ENCODE measurements at regions not wholly inside any gene's neighbourhood (a gene's known extent, or its start where the extent isn't known, plus 50 kb on each side); places are given as distances from the start of the nearest gene placed in this dataset.

- intact Hi-C loops (cut with DNase I) = loop anchor here (5.0 to 10.0 kb wide), 3 partner anchors 363 to 1583 kb away; partner anchors contain the start of gene HLX (in 2 of the 2)
- Histone ChIP-seq H3K9me3 (ENCODE audit: control insufficient read depth, low read length) (no peaks in the 10 kb centered on the region), H3K4me3 (ENCODE audit: low read length in 2 of 2) (no peak overlapping the region), H3K4me1 (ENCODE audit: control insufficient read depth in 1 of 2, insufficient read depth in 2 of 2, low read length in 2 of 2) (no peaks in the 10 kb centered on the region), H3K36me3 (ENCODE audit: control insufficient read depth in 1 of 2, insufficient read depth in 2 of 2, low read length in 1 of 2) (no peaks in the 10 kb centered on the region), H3K27me3 (ENCODE audit: control insufficient read depth in 1 of 2, insufficient read depth in 2 of 2, low read length in 1 of 2) (no peaks in the 10 kb centered on the region), H3K27ac (ENCODE audit: low read depth in 1 of 2, low read length in 2 of 2) (no peak overlapping the region)
- ATAC-seq (ENCODE audit: low FRiP score) (no peak), DNase-seq (no peak)
- WGBS, 2 donors = 80% methylated on average over 1 of the region's 1 CpG
These were observed 90.4 kb downstream of the HHIPL2 start for GRCh38 chr1:222457513-222457912.

- WGBS, 2 donors = 90 to 98% methylated on average over 1 of the region's 1 CpG
- H3K27me3 ChIP-seq (ENCODE audit: control insufficient read depth in 1 of 2, insufficient read depth in 2 of 2, low read length in 1 of 2) = no peaks in the 10 kb centered on the region
- no peak for ATAC-seq (ENCODE audit: low FRiP score)
- H3K27ac ChIP-seq (ENCODE audit: low read depth in 1 of 2, low read length in 2 of 2) = no peak overlapping the region
- no peaks in the 10 kb centered on the region for H3K9me3 ChIP-seq (ENCODE audit: control insufficient read depth, low read length)
- intact Hi-C loops (cut with DNase I) = loop anchor here (5.0 to 10.0 kb wide), 3 partner anchors 362 to 1582 kb away; partner anchors contain the start of gene HLX (in 2 of the 2)
- no peak for DNase-seq
- no peaks in the 10 kb centered on the region for H3K36me3 ChIP-seq (ENCODE audit: control insufficient read depth in 1 of 2, insufficient read depth in 2 of 2, low read length in 1 of 2)
- H3K4me1 ChIP-seq (ENCODE audit: control insufficient read depth in 1 of 2, insufficient read depth in 2 of 2, low read length in 2 of 2) = no peaks in the 10 kb centered on the region
- H3K4me3 ChIP-seq (ENCODE audit: low read length in 2 of 2) = no peak overlapping the region
These were observed 90.8 kb downstream of the HHIPL2 start for GRCh38 chr1:222457084-222457483.

- WGBS, 2 donors = 1 to 2% methylated on average over 16 of the region's 16 CpGs
- Histone ChIP-seq H3K27ac (ENCODE audit: low read depth in 1 of 2, low read length in 2 of 2) (no peak overlapping the region), H3K4me3 (ENCODE audit: low read length in 2 of 2) (no peak overlapping the region), H3K4me1 (ENCODE audit: control insufficient read depth in 1 of 2, insufficient read depth in 2 of 2, low read length in 2 of 2) (no peaks in the 10 kb centered on the region), H3K9me3 (ENCODE audit: control insufficient read depth, low read length) (no peaks in the 10 kb centered on the region), H3K36me3 (ENCODE audit: control insufficient read depth in 1 of 2, insufficient read depth in 2 of 2, low read length in 1 of 2) (no peaks in the 10 kb centered on the region), H3K27me3 (ENCODE audit: control insufficient read depth in 1 of 2, insufficient read depth in 2 of 2, low read length in 1 of 2) (no peaks in the 10 kb centered on the region)
- peak; percentile 94 for ATAC-seq (ENCODE audit: low FRiP score)
- peak; percentile 86 to 93 for DNase-seq
- intact Hi-C loops (cut with DNase I) = loop anchor here (5.0 to 10.0 kb wide), 3 partner anchors 361 to 1581 kb away; partner anchors contain the start of gene HLX (in 2 of the 2)
These were observed 92.6 kb downstream of the HHIPL2 start for GRCh38 chr1:222455188-222455879.

GRCh38 chr1:222454782-222455181, 93.1 kb downstream of the HHIPL2 start:
- WGBS, 2 donors = 22 to 25% methylated on average over 13 of the region's 13 CpGs
- Histone ChIP-seq H3K4me3 (ENCODE audit: low read length in 2 of 2) (no peak overlapping the region), H3K4me1 (ENCODE audit: control insufficient read depth in 1 of 2, insufficient read depth in 2 of 2, low read length in 2 of 2) (no peaks in the 10 kb centered on the region), H3K9me3 (ENCODE audit: control insufficient read depth, low read length) (no peaks in the 10 kb centered on the region), H3K36me3 (ENCODE audit: control insufficient read depth in 1 of 2, insufficient read depth in 2 of 2, low read length in 1 of 2) (no peaks in the 10 kb centered on the region), H3K27me3 (ENCODE audit: control insufficient read depth in 1 of 2, insufficient read depth in 2 of 2, low read length in 1 of 2) (no peaks in the 10 kb centered on the region), H3K27ac (ENCODE audit: low read depth in 1 of 2, low read length in 2 of 2) (no peak overlapping the region)
- intact Hi-C loops (cut with DNase I) = loop anchor here (5.0 to 10.0 kb wide), 3 partner anchors 360 to 1580 kb away; partner anchors contain the start of gene HLX (in 2 of the 2)
- ATAC-seq (ENCODE audit: low FRiP score) = peak; percentile 37
- DNase-seq = no peak

GRCh38 chr1:222454186-222454585, 93.7 kb downstream of the HHIPL2 start:
- Histone ChIP-seq H3K36me3 (ENCODE audit: control insufficient read depth in 1 of 2, insufficient read depth in 2 of 2, low read length in 1 of 2) (no peaks in the 10 kb centered on the region), H3K27ac (ENCODE audit: low read depth in 1 of 2, low read length in 2 of 2) (no peak overlapping the region), H3K4me1 (ENCODE audit: control insufficient read depth in 1 of 2, insufficient read depth in 2 of 2, low read length in 2 of 2) (no peaks in the 10 kb centered on the region), H3K9me3 (ENCODE audit: control insufficient read depth, low read length) (no peaks in the 10 kb centered on the region), H3K4me3 (ENCODE audit: low read length in 2 of 2) (no peak overlapping the region), H3K27me3 (ENCODE audit: control insufficient read depth in 1 of 2, insufficient read depth in 2 of 2, low read length in 1 of 2) (no peaks in the 10 kb centered on the region)
- no peak for ATAC-seq (ENCODE audit: low FRiP score)
- no peak for DNase-seq
- intact Hi-C loops (cut with DNase I) = loop anchor here (10.0 kb wide), 2 partner anchors 359 to 1579 kb away; partner anchors contain the start of gene HLX (in 2 of the 2)
- 82 to 90% methylated on average over 5 of the region's 5 CpGs for WGBS, 2 donors

GRCh38 chr1:222452031-222452430, 95.9 kb downstream of the HHIPL2 start:
- ATAC-seq (ENCODE audit: low FRiP score) = no peak
- intact Hi-C loops (cut with DNase I) = loop anchor here (10.0 kb wide), 2 partner anchors 357 to 1577 kb away; partner anchors contain the start of gene HLX (in 2 of the 2)
- Histone ChIP-seq H3K4me3 (ENCODE audit: low read length in 2 of 2) (no peak overlapping the region), H3K9me3 (ENCODE audit: control insufficient read depth, low read length) (no peaks in the 10 kb centered on the region), H3K27ac (ENCODE audit: low read depth in 1 of 2, low read length in 2 of 2) (no peak overlapping the region), H3K4me1 (ENCODE audit: control insufficient read depth in 1 of 2, insufficient read depth in 2 of 2, low read length in 2 of 2) (no peaks in the 10 kb centered on the region), H3K36me3 (ENCODE audit: control insufficient read depth in 1 of 2, insufficient read depth in 2 of 2, low read length in 1 of 2) (no peaks in the 10 kb centered on the region), H3K27me3 (ENCODE audit: control insufficient read depth in 1 of 2, insufficient read depth in 2 of 2, low read length in 1 of 2) (no peaks in the 10 kb centered on the region)
- 73 to 100% methylated on average over 3 of the region's 3 CpGs for WGBS, 2 donors
- DNase-seq = no peak

- H3K36me3 ChIP-seq (ENCODE audit: control insufficient read depth in 1 of 2, insufficient read depth in 2 of 2, low read length in 1 of 2) = no peaks in the 10 kb centered on the region
- no peak overlapping the region for H3K27ac ChIP-seq (ENCODE audit: low read depth in 1 of 2, low read length in 2 of 2)
- intact Hi-C loops (cut with DNase I) = no loop called here
- H3K4me3 ChIP-seq (ENCODE audit: low read length in 2 of 2) = no peak overlapping the region
- no peaks in the 10 kb centered on the region for H3K27me3 ChIP-seq (ENCODE audit: control insufficient read depth in 1 of 2, insufficient read depth in 2 of 2, low read length in 1 of 2)
- DNase-seq (no peak), ATAC-seq (ENCODE audit: low FRiP score) (no peak)
- H3K4me1 ChIP-seq (ENCODE audit: control insufficient read depth in 1 of 2, insufficient read depth in 2 of 2, low read length in 2 of 2) = no peaks in the 10 kb centered on the region
- no peaks in the 10 kb centered on the region for H3K9me3 ChIP-seq (ENCODE audit: control insufficient read depth, low read length)
- 73 to 80% methylated on average over 2 of the region's 2 CpGs for WGBS, 2 donors
These were observed 104.3 kb downstream of the HHIPL2 start for GRCh38 chr1:222443566-222443965.

- intact Hi-C loops (cut with DNase I) = no loop called here
- 32 to 40% methylated on average over 5 of the region's 5 CpGs for WGBS, 2 donors
- DNase-seq = no peak
- Histone ChIP-seq H3K27ac (ENCODE audit: low read depth in 1 of 2, low read length in 2 of 2) (no peak overlapping the region), H3K4me3 (ENCODE audit: low read length in 2 of 2) (no peak overlapping the region), H3K9me3 (ENCODE audit: control insufficient read depth, low read length) (no peaks in the 10 kb centered on the region), H3K27me3 (ENCODE audit: control insufficient read depth in 1 of 2, insufficient read depth in 2 of 2, low read length in 1 of 2) (no peaks in the 10 kb centered on the region), H3K4me1 (ENCODE audit: control insufficient read depth in 1 of 2, insufficient read depth in 2 of 2, low read length in 2 of 2) (no peaks in the 10 kb centered on the region), H3K36me3 (ENCODE audit: control insufficient read depth in 1 of 2, insufficient read depth in 2 of 2, low read length in 1 of 2) (no peaks in the 10 kb centered on the region)
- ATAC-seq (ENCODE audit: low FRiP score) = no peak
These were observed 106.8 kb downstream of the HHIPL2 start for GRCh38 chr1:222441066-222441465.

GRCh38 chr1:222424826-222425225, 123.1 kb downstream of the HHIPL2 start:
- Histone ChIP-seq H3K4me1 (ENCODE audit: control insufficient read depth in 1 of 2, insufficient read depth in 2 of 2, low read length in 2 of 2) (no peaks in the 10 kb centered on the region), H3K4me3 (ENCODE audit: low read length in 2 of 2) (no peak overlapping the region), H3K36me3 (ENCODE audit: control insufficient read depth in 1 of 2, insufficient read depth in 2 of 2, low read length in 1 of 2) (no peaks in the 10 kb centered on the region), H3K27ac (ENCODE audit: low read depth in 1 of 2, low read length in 2 of 2) (no peak overlapping the region), H3K27me3 (ENCODE audit: control insufficient read depth in 1 of 2, insufficient read depth in 2 of 2, low read length in 1 of 2) (no peaks in the 10 kb centered on the region), H3K9me3 (ENCODE audit: control insufficient read depth, low read length) (no peaks in the 10 kb centered on the region)
- ATAC-seq (ENCODE audit: low FRiP score) = no peak
- 92 to 97% methylated on average over 1 of the region's 1 CpG for WGBS, 2 donors
- DNase-seq = no peak
- intact Hi-C loops (cut with DNase I) = no loop called here
